CD14-positive monocyte (primary cell): ENCODE measurements at regions not wholly inside any gene's neighbourhood (a gene's known extent, or its start where the extent isn't known, plus 50 kb on each side); places are given as distances from the start of the nearest gene placed in this dataset.

Experiments used
- DNase-seq, 3 donors: peaks; one replicate each; pipeline ENCODE4 v3.0.0-alpha.2; 2011 to 2022
- H2AFZ ChIP-seq: 2 replicates; pipeline ENCODE4 v1.6.0; 2012; ENCODE audit warnings: mild to moderate bottlenecking, low read depth, low read length, inconsistent platforms; ENCODE audit not compliant: insufficient read depth, poor library complexity, severe bottlenecking
- H3K27ac ChIP-seq, 2 donors: 1 replicate in 1 of 2; 2 replicates in 1 of 2; pipeline ENCODE4 v1.5.1; 2012 to 2013; ENCODE audit warnings: low read length in 2 of 2, control low read depth in 1 of 2, inconsistent platforms in 1 of 2, low read depth in 1 of 2, mild to moderate bottlenecking in 1 of 2
- H3K27me3 ChIP-seq, 2 donors: one replicate each; pipeline versions ENCODE4 v1.6.0 to v1.6.1; 2011 to 2013; ENCODE audit warnings: low read length in 2 of 2; ENCODE audit not compliant: control insufficient read depth in 2 of 2, insufficient read depth in 2 of 2
- H3K36me3 ChIP-seq, 2 donors: replicated peaks in 1 of 2; 1 replicate in 1 of 2; 2 replicates in 1 of 2; pipeline versions ENCODE4 v1.5.1 to v1.6.1; 2012 to 2013; ENCODE audit warnings: low read length in 2 of 2, control low read depth in 1 of 2, inconsistent platforms in 1 of 2, mild to moderate bottlenecking in 1 of 2; ENCODE audit not compliant: insufficient read depth in 2 of 2, control insufficient read depth in 1 of 2
- H3K4me1 ChIP-seq, 2 donors: 1 replicate in 1 of 2; 2 replicates in 1 of 2; pipeline versions ENCODE4 v1.5.1 to v1.6.1; 2012 to 2013; ENCODE audit warnings: low read length in 2 of 2, control low read depth in 1 of 2, inconsistent platforms in 1 of 2, mild to moderate bottlenecking in 1 of 2, moderate library complexity in 1 of 2; ENCODE audit not compliant: insufficient read depth in 2 of 2, control insufficient read depth in 1 of 2
- H3K4me2 ChIP-seq: replicated peaks from 2 replicates; pipeline ENCODE3; 2012; ENCODE audit warnings: low read length, moderate library complexity, mild to moderate bottlenecking; ENCODE audit not compliant: poor library complexity, severe bottlenecking; ENCODE audit errors: extremely low read depth
- H3K4me3 ChIP-seq, 3 experiments: fragments of 200-600 bp in 1 of 3; sonication (generic) in 1 of 3; replicated peaks in 1 of 3; 1 replicate in 2 of 3; 2 replicates in 1 of 3; pipeline ENCODE4 v1.5.1; 2011 to 2013; ENCODE audit warnings: low read length in 3 of 3, mild to moderate bottlenecking in 3 of 3, control low read depth in 2 of 3, low read depth in 2 of 3, inconsistent platforms in 1 of 3, moderate library complexity in 1 of 3
- H3K79me2 ChIP-seq: 2 replicates; pipeline ENCODE4 v1.6.0; 2012; ENCODE audit warnings: mild to moderate bottlenecking, control low read depth, inconsistent platforms, low read length, moderate library complexity; ENCODE audit not compliant: insufficient read depth
- H3K9ac ChIP-seq: 2 replicates; pipeline ENCODE4 v1.6.0; 2017; ENCODE audit warnings: low read length, mild to moderate bottlenecking; ENCODE audit not compliant: insufficient read depth, poor library complexity, severe bottlenecking
- H3K9me3 ChIP-seq, 2 donors: replicated peaks in 1 of 2; 1 replicate in 1 of 2; 2 replicates in 1 of 2; pipeline versions ENCODE4 v1.5.1 to v1.6.1; 2012 to 2013; ENCODE audit warnings: low read length in 2 of 2, control low read depth in 1 of 2; ENCODE audit not compliant: control insufficient read depth in 1 of 2, insufficient read depth in 1 of 2
- H4K20me1 ChIP-seq: 2 replicates; pipeline ENCODE4 v1.6.0; 2012; ENCODE audit warnings: mild to moderate bottlenecking, low read length, control low read depth, moderate library complexity; ENCODE audit not compliant: insufficient read depth
- H3K27ac Mint-ChIP-seq, 7 donors: one replicate each; pipeline ENCODE4 v1.8.0; 2020; ENCODE audit warnings: mild to moderate bottlenecking in 7 of 7, mixed read lengths in 7 of 7, moderate library complexity in 6 of 7, inconsistent platforms in 2 of 7
- H3K27me3 Mint-ChIP-seq, 3 donors: one replicate each; pipeline ENCODE4 v1.8.0; 2021 to 2022; ENCODE audit warnings: low read depth in 3 of 3, mild to moderate bottlenecking in 3 of 3, mixed read lengths in 3 of 3, moderate library complexity in 3 of 3, inconsistent platforms in 1 of 3
- H3K36me3 Mint-ChIP-seq, 2 donors: one replicate each; pipeline ENCODE4 v1.8.0; 2020; ENCODE audit warnings: mixed read lengths in 2 of 2, inconsistent platforms in 1 of 2, mild to moderate bottlenecking in 1 of 2
- H3K4me1 Mint-ChIP-seq: one replicate; pipeline ENCODE4 v1.8.0; 2020; ENCODE audit warnings: mild to moderate bottlenecking, mixed read lengths
- H3K4me3 Mint-ChIP-seq, 2 donors: one replicate each; pipeline ENCODE4 v1.8.0; 2020; ENCODE audit warnings: mild to moderate bottlenecking in 2 of 2, mixed read lengths in 2 of 2, moderate library complexity in 1 of 2
- H3K9me3 Mint-ChIP-seq, 7 donors: one replicate each; pipeline ENCODE4 v1.8.0; 2020 to 2022; ENCODE audit warnings: mixed read lengths in 7 of 7, mild to moderate bottlenecking in 6 of 7, moderate library complexity in 6 of 7, inconsistent platforms in 2 of 7
- WGBS: methylation state at CpG from one replicate; pipeline ENCODE4 v1.1.5; 2013; ENCODE audit warnings: missing lambda C conversion rate; ENCODE audit not compliant: insufficient coverage; 5-methylcytosine and 5-hydroxymethylcytosine counted together
- intact Hi-C, 2 donors: fragments of 100-400 bp; cut with micrococcal nuclease; formaldehyde crosslinking; loops; one replicate each; pipeline versions ENCODE4 v1.15.0 to v1.15.1; 2023
- TF ChIP-seq, protein P1 (sequence below): fragments of 200-600 bp; IDR thresholded peaks from one replicate; pipeline ENCODE4 v1.8.0; 2022; ENCODE audit warnings: antibody characterized with exemption, mild to moderate bottlenecking

DNA sequence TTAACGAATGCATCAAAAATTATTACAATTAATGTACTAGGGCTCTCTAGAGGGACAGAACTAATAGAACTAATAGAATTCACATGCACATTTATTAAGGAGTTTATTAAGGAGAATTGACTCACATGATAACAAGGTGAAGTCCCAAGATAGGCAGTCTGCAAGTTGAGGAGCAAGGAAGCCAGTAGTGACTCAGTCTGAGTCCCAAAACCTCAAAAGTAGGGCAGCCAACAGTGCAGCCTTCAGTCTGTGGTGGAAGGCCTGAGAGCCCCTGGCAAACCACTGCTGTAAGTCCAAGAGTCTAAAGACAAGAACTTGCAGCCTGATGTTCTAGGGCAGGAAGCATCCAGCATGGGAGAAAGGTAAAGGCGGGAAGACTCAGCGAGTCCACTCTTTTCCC is 633.8 kb downstream of the SEMA5A start:
- H4K20me1 ChIP-seq = no peaks in the 10 kb centered on the region
- no peak overlapping the region for H3K9ac ChIP-seq
- no peak for DNase-seq
- H3K36me3 Mint-ChIP-seq = no peaks in the 10 kb centered on the region
- no peaks in the 10 kb centered on the region for H3K4me1 ChIP-seq
- no peak overlapping the region for H3K4me2 ChIP-seq
- H3K27ac ChIP-seq = no peak overlapping the region
- TF ChIP-seq, protein P1, sequence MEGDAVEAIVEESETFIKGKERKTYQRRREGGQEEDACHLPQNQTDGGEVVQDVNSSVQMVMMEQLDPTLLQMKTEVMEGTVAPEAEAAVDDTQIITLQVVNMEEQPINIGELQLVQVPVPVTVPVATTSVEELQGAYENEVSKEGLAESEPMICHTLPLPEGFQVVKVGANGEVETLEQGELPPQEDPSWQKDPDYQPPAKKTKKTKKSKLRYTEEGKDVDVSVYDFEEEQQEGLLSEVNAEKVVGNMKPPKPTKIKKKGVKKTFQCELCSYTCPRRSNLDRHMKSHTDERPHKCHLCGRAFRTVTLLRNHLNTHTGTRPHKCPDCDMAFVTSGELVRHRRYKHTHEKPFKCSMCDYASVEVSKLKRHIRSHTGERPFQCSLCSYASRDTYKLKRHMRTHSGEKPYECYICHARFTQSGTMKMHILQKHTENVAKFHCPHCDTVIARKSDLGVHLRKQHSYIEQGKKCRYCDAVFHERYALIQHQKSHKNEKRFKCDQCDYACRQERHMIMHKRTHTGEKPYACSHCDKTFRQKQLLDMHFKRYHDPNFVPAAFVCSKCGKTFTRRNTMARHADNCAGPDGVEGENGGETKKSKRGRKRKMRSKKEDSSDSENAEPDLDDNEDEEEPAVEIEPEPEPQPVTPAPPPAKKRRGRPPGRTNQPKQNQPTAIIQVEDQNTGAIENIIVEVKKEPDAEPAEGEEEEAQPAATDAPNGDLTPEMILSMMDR = no peak
- H3K27me3 ChIP-seq = no peaks in the 10 kb centered on the region
- peaks cover 0 to 10% (median 2%) of the 10 kb centered on the region in 7 donors for H3K9me3 Mint-ChIP-seq
- H3K79me2 ChIP-seq = no peaks in the 10 kb centered on the region
- WGBS = no CpG with 5 or more reads among the region's 3 CpGs
- H3K4me3 Mint-ChIP-seq = no peak overlapping the region
- no peaks in the 10 kb centered on the region for H3K4me1 Mint-ChIP-seq
- no peak overlapping the region for H2AFZ ChIP-seq
- no peaks in the 10 kb centered on the region for H3K9me3 ChIP-seq
- intact Hi-C loops = no loop called here
- H3K4me3 ChIP-seq = no peak overlapping the region
- no peaks in the 10 kb centered on the region for H3K36me3 ChIP-seq
- H3K27ac Mint-ChIP-seq = no peak overlapping the region
- H3K27me3 Mint-ChIP-seq = no peaks in the 10 kb centered on the region

DNA sequence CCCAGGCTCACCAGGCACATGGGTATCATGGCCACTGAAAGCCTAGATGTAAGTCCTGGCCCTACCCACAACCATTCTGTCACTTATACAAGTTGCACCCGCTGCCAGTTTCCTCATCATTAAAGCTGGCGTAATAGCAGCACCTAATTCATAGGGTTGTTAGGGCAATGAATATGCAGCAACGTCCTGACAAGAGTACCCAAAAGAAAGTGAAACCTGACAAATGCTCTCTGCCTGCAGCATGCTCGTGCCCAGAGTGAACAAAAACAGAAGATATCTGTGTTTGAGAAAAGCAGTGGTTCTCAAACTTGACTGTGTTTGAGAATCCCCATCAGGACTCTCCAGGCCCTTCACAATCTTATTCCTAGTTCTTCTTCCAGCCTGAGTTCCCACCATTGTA is 632.4 kb downstream of the SEMA5A start:
- Histone ChIP-seq H3K4me1 (no peaks in the 10 kb centered on the region), H3K4me2 (no peak overlapping the region), H3K27me3 (no peaks in the 10 kb centered on the region), H3K79me2 (no peaks in the 10 kb centered on the region), H3K9me3 (no peaks in the 10 kb centered on the region), H2AFZ (no peak overlapping the region), H3K4me3 (no peak overlapping the region), H4K20me1 (no peaks in the 10 kb centered on the region), H3K27ac (no peak overlapping the region), H3K9ac (no peak overlapping the region), H3K36me3 (no peaks in the 10 kb centered on the region)
- no peak for DNase-seq
- Mint-ChIP-seq H3K27ac (no peak overlapping the region), H3K4me1 (no peaks in the 10 kb centered on the region), H3K4me3 (no peak overlapping the region), H3K36me3 (no peaks in the 10 kb centered on the region), H3K27me3 (peaks cover 0 to 2% (median 0%) of the 10 kb centered on the region in 3 donors), H3K9me3 (peaks cover 0 to 10% (median 2%) of the 10 kb centered on the region in 7 donors)
- intact Hi-C loops = no loop called here
- TF ChIP-seq, protein P1 = no peak
- 84% methylated on average over 3 of the region's 4 CpGs for WGBS
